Keratinocyte (primary cell): ENCODE measurements at regions not wholly inside any gene's neighbourhood (a gene's known extent, or its start where the extent isn't known, plus 50 kb on each side); places are given as distances from the start of the nearest gene placed in this dataset.

Experiments used
- DNase-seq: peaks from one replicate; pipeline ENCODE4 v3.0.0-alpha.2; 2011; ENCODE audit warnings: low read depth, missing footprints, low spot score
- FAIRE-seq: peaks from 2 replicates; lab custom pipeline; 2011; peaks lifted over from hg19 to GRCh38; lab: Jason Lieb, UNC
- H2AFZ ChIP-seq: 2 replicates; pipeline ENCODE4 v1.6.0; 2012; ENCODE audit warnings: low read length, control low read depth, inconsistent platforms; ENCODE audit not compliant: control insufficient read depth
- H3K27ac ChIP-seq: 2 replicates; pipeline ENCODE4 v1.5.1; 2011; ENCODE audit warnings: low read length; ENCODE audit not compliant: control insufficient read depth, insufficient read depth
- H3K27me3 ChIP-seq: 3 replicates; pipeline ENCODE4 v1.6.0; 2011; ENCODE audit warnings: low read length; ENCODE audit not compliant: control insufficient read depth, insufficient read depth; ENCODE audit errors: extremely low read depth
- H3K36me3 ChIP-seq, 2 experiments: 2 replicates in 1 of 2; 3 replicates in 1 of 2; pipeline ENCODE4 v1.5.1; 2011; ENCODE audit warnings: low read length in 2 of 2, mild to moderate bottlenecking in 1 of 2; ENCODE audit not compliant: control insufficient read depth in 2 of 2, insufficient read depth in 2 of 2; ENCODE audit errors: extremely low read depth in 1 of 2
- H3K4me1 ChIP-seq: 3 replicates; pipeline ENCODE4 v1.5.1; 2011; ENCODE audit warnings: low read length; ENCODE audit not compliant: control insufficient read depth, insufficient read depth; ENCODE audit errors: extremely low read depth
- H3K4me2 ChIP-seq: 3 replicates; pipeline ENCODE4 v1.6.0; 2011; ENCODE audit warnings: low read depth, low read length; ENCODE audit not compliant: control insufficient read depth, insufficient read depth; ENCODE audit errors: extremely low read depth
- H3K4me3 ChIP-seq, 3 experiments: fragments of 200-600 bp in 1 of 3; sonication (generic) in 1 of 3; 2 replicates in 2 of 3; 3 replicates in 1 of 3; pipeline ENCODE4 v1.5.1; 2011 to 2016; ENCODE audit warnings: low read length in 3 of 3, mild to moderate bottlenecking in 3 of 3, control low read depth in 2 of 3, inconsistent platforms in 1 of 3, low read depth in 1 of 3, mixed read lengths in 1 of 3, mixed run types in 1 of 3, moderate library complexity in 1 of 3; ENCODE audit not compliant: control insufficient read depth in 2 of 3, insufficient read depth in 2 of 3; ENCODE audit errors: extremely low read depth in 1 of 3
- H3K79me2 ChIP-seq: 2 replicates; pipeline ENCODE4 v1.6.0; 2012; ENCODE audit warnings: low read length; ENCODE audit not compliant: control insufficient read depth, insufficient read depth
- H3K9ac ChIP-seq: 3 replicates; pipeline ENCODE4 v1.6.0; 2011; ENCODE audit warnings: low read length; ENCODE audit not compliant: control insufficient read depth, insufficient read depth; ENCODE audit errors: extremely low read depth
- H3K9me1 ChIP-seq: 3 replicates; pipeline ENCODE4 v1.6.0; 2011; ENCODE audit warnings: low read length; ENCODE audit not compliant: control insufficient read depth, insufficient read depth; ENCODE audit errors: extremely low read depth
- H3K9me3 ChIP-seq: 2 replicates; pipeline ENCODE4 v1.5.1; 2012; ENCODE audit warnings: low read depth, low read length; ENCODE audit not compliant: control insufficient read depth
- H4K20me1 ChIP-seq: 3 replicates; pipeline ENCODE4 v1.6.0; 2011; ENCODE audit warnings: low read length; ENCODE audit not compliant: control insufficient read depth, insufficient read depth; ENCODE audit errors: extremely low read depth
- EZH2 ChIP-seq: IDR thresholded peaks from one replicate; pipeline ENCODE4 v1.6.1; 2012; ENCODE audit warnings: inconsistent platforms, mild to moderate bottlenecking, low read length, moderate library complexity
- dilution Hi-C: fragments of 300-500 bp; cut with MboI; formaldehyde crosslinking; loops from one replicate; pipeline ENCODE4 v1.7.0; 2020; ENCODE audit warnings: low sequenced_read_pairs; ENCODE audit not compliant: extremely low pct_ligation_motif_present
- TF ChIP-seq, protein P1 (sequence below), 3 experiments: IDR thresholded peaks in 1 of 3; conservative IDR thresholded peaks in 1 of 3; optimal IDR thresholded peaks in 1 of 3; 2 replicates in 2 of 3; 3 replicates in 1 of 3; pipeline versions ENCODE3 to v1.5.1; 2011; ENCODE audit warnings: low read length in 3 of 3, mild to moderate bottlenecking in 3 of 3, moderate library complexity in 2 of 3, control low read depth in 1 of 3, inconsistent platforms in 1 of 3; ENCODE audit not compliant: insufficient read depth in 2 of 3; ENCODE audit errors: extremely low read depth in 1 of 3

- Histone ChIP-seq H3K9me3 (no peaks in the 10 kb centered on the region), H3K4me1 (no peaks in the 10 kb centered on the region), H3K9me1 (no peaks in the 10 kb centered on the region), H4K20me1 (no peaks in the 10 kb centered on the region), H2AFZ (no peak overlapping the region), H3K4me3 (no peak overlapping the region), H3K27me3 (no peaks in the 10 kb centered on the region), H3K27ac (no peak overlapping the region), H3K4me2 (no peak overlapping the region), H3K36me3 (no peaks in the 10 kb centered on the region), H3K9ac (no peak overlapping the region), H3K79me2 (no peaks in the 10 kb centered on the region)
- no peak for DNase-seq
- TF ChIP-seq, protein P1, sequence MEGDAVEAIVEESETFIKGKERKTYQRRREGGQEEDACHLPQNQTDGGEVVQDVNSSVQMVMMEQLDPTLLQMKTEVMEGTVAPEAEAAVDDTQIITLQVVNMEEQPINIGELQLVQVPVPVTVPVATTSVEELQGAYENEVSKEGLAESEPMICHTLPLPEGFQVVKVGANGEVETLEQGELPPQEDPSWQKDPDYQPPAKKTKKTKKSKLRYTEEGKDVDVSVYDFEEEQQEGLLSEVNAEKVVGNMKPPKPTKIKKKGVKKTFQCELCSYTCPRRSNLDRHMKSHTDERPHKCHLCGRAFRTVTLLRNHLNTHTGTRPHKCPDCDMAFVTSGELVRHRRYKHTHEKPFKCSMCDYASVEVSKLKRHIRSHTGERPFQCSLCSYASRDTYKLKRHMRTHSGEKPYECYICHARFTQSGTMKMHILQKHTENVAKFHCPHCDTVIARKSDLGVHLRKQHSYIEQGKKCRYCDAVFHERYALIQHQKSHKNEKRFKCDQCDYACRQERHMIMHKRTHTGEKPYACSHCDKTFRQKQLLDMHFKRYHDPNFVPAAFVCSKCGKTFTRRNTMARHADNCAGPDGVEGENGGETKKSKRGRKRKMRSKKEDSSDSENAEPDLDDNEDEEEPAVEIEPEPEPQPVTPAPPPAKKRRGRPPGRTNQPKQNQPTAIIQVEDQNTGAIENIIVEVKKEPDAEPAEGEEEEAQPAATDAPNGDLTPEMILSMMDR (optimal IDR thresholded peaks at IDR 0.05 in 1 of 3, IDR thresholded peaks at IDR 0.05 in 1 of 3, conservative IDR thresholded peaks at IDR 0.05 in 1 of 3; ENCODE audit: extremely low read depth in 1 of 3, insufficient read depth in 2 of 3, low read length in 3 of 3) = no peak
- no peak for TF ChIP-seq EZH2
- dilution Hi-C loops = no loop called here
- no peak for FAIRE-seq
Observed at GRCh38 chr17:14405189-14405588, 104.3 kb downstream of the HS3ST3B1 start.
